Neutrophil (primary cell): ENCODE measurements at regions not wholly inside any gene's neighbourhood (a gene's known extent, or its start where the extent isn't known, plus 50 kb on each side); places are given as distances from the start of the nearest gene placed in this dataset.

Experiments
- H3K27ac ChIP-seq: fragments of 200-600 bp; sonication (generic); 2 replicates; pipeline ENCODE4 v1.5.1; 2016; ENCODE audit warnings: mild to moderate bottlenecking, moderate library complexity
- H3K27me3 ChIP-seq: fragments of 200-600 bp; sonication (generic); 2 replicates; pipeline ENCODE4 v1.6.0; 2016; ENCODE audit warnings: mild to moderate bottlenecking
- H3K36me3 ChIP-seq: fragments of 200-600 bp; sonication (generic); 2 replicates; pipeline ENCODE4 v1.5.1; 2017
- H3K4me1 ChIP-seq, 2 experiments: fragments of 200-600 bp in 1 of 2; sonication (generic) in 1 of 2; 1 replicate in 1 of 2; 2 replicates in 1 of 2; pipeline versions ENCODE4 v1.5.1 to v1.6.1; 2013 to 2016; ENCODE audit warnings: low read depth in 1 of 2, low read length in 1 of 2, mild to moderate bottlenecking in 1 of 2, moderate library complexity in 1 of 2; ENCODE audit not compliant: control insufficient read depth in 1 of 2, insufficient read depth in 1 of 2
- H3K4me3 ChIP-seq, 2 experiments: fragments of 200-600 bp in 1 of 2; sonication (generic) in 1 of 2; 1 replicate in 1 of 2; 2 replicates in 1 of 2; pipeline ENCODE4 v1.5.1; 2013 to 2016; ENCODE audit warnings: low read depth in 1 of 2, low read length in 1 of 2, mild to moderate bottlenecking in 1 of 2, moderate library complexity in 1 of 2
- H3K9me3 ChIP-seq: fragments of 200-600 bp; sonication (generic); 2 replicates; pipeline ENCODE4 v1.5.1; 2016
- CTCF ChIP-seq: fragments of 200-600 bp; sonication (generic); IDR thresholded peaks from 2 replicates; pipeline ENCODE4 v1.5.1; 2016; ENCODE audit warnings: antibody characterized with exemption

- Histone ChIP-seq H3K27ac (no peak overlapping the region), H3K4me1 (no peaks in the 10 kb centered on the region), H3K9me3 (no peaks in the 10 kb centered on the region), H3K27me3 (no peaks in the 10 kb centered on the region), H3K4me3 (no peak overlapping the region), H3K36me3 (no peaks in the 10 kb centered on the region)
- TF ChIP-seq CTCF: no peak
Observed at GRCh38 chrX:38890326-38890725, 89.1 kb downstream of the MID1IP1 start.

- H3K9me3 ChIP-seq: no peaks in the 10 kb centered on the region
- no peaks in the 10 kb centered on the region for H3K36me3 ChIP-seq
- H3K27ac ChIP-seq: no peak overlapping the region
- H3K4me3 ChIP-seq: no peak overlapping the region
- no peak for TF ChIP-seq CTCF
- H3K4me1 ChIP-seq: no peaks in the 10 kb centered on the region
- H3K27me3 ChIP-seq: no peaks in the 10 kb centered on the region
Observed at GRCh38 chrX:38890963-38891362, 89.7 kb downstream of the MID1IP1 start.

GRCh38 chrX:38891641-38892413, 90.6 kb downstream of the MID1IP1 start:
- TF ChIP-seq CTCF: no peak
- Histone ChIP-seq H3K27ac (no peak overlapping the region), H3K4me1 (no peaks in the 10 kb centered on the region), H3K27me3 (no peaks in the 10 kb centered on the region), H3K4me3 (no peak overlapping the region), H3K36me3 (no peaks in the 10 kb centered on the region), H3K9me3 (no peaks in the 10 kb centered on the region)

GRCh38 chrX:38893441-38893840, 92.2 kb downstream of the MID1IP1 start:
- Histone ChIP-seq H3K4me3 (no peak overlapping the region), H3K36me3 (no peaks in the 10 kb centered on the region), H3K4me1 (peaks cover 4% of the 10 kb centered on the region in 2 experiments), H3K9me3 (no peaks in the 10 kb centered on the region), H3K27me3 (no peaks in the 10 kb centered on the region), H3K27ac (no peak overlapping the region)
- no peak for TF ChIP-seq CTCF

GRCh38 chrX:38895775-38896174, 94.5 kb downstream of the MID1IP1 start:
- no peaks in the 10 kb centered on the region for H3K27me3 ChIP-seq
- H3K9me3 ChIP-seq: no peaks in the 10 kb centered on the region
- peaks cover 5 to 6% of the 10 kb centered on the region in 2 experiments for H3K4me1 ChIP-seq
- no peak for TF ChIP-seq CTCF
- H3K27ac ChIP-seq: no peak overlapping the region
- no peak overlapping the region for H3K4me3 ChIP-seq
- no peaks in the 10 kb centered on the region for H3K36me3 ChIP-seq
